ENCODE measurements at regions not wholly inside any gene's neighbourhood (a gene's known extent, or its start where the extent isn't known, plus 50 kb on each side); places are given as distances from the start of the nearest gene placed in this dataset.
"Not testable (repeated sequence)": the region's sequence is repeated elsewhere in the genome, so short reads cannot be mapped to it uniquely, and the experiment has no call there.

- no peak for DNase-seq (ENCODE audit: low read depth, low spot score)
Measured at GRCh38 chr10:9452056-9452455, 1397.6 kb downstream of the GATA3 start.

- not testable (repeated sequence) for DNase-seq (ENCODE audit: low read depth, low spot score)
Measured at GRCh38 chr10:9453871-9454270, 1399.4 kb downstream of the GATA3 start.

- no peak for DNase-seq (ENCODE audit: low read depth, low spot score)
Measured at GRCh38 chr10:9469663-9470205, 1415.2 kb downstream of the GATA3 start.

GRCh38 chr10:9470581-9470980 is 1416.1 kb downstream of the GATA3 start:
- no peak for DNase-seq (ENCODE audit: low read depth, low spot score)

- DNase-seq (ENCODE audit: low read depth, low spot score): no peak
Measured at GRCh38 chr10:9501944-9502343, 1447.5 kb downstream of the GATA3 start.

GRCh38 chr10:9504227-9504626 is 1449.7 kb downstream of the GATA3 start:
- no peak for DNase-seq (ENCODE audit: low read depth, low spot score)

GRCh38 chr10:9505546-9505945 is 1451.1 kb downstream of the GATA3 start:
- DNase-seq (ENCODE audit: low read depth, low spot score): no peak

GRCh38 chr10:9508606-9509005 is 1454.1 kb downstream of the GATA3 start:
- peak; percentile 58 for DNase-seq (ENCODE audit: low read depth, low spot score)

- no peak for DNase-seq (ENCODE audit: low read depth, low spot score)
Measured at GRCh38 chr10:9510626-9511025, 1456.1 kb downstream of the GATA3 start.

- peak; percentile 5 for DNase-seq (ENCODE audit: low read depth, low spot score)
Measured at GRCh38 chr10:9515922-9516321, 1461.4 kb downstream of the GATA3 start.

- DNase-seq (ENCODE audit: low read depth, low spot score): no peak
Measured at GRCh38 chr10:9535744-9536143, 1481.3 kb downstream of the GATA3 start.

- DNase-seq (ENCODE audit: low read depth, low spot score): peak; percentile 34
Measured at GRCh38 chr10:9545073-9545472, 1472.6 kb upstream of the CELF2 start.

- DNase-seq (ENCODE audit: low read depth, low spot score): peak; percentile 38
Measured at GRCh38 chr10:9547936-9548904, 1469.5 kb upstream of the CELF2 start.

GRCh38 chr10:9550810-9551209 is 1466.9 kb upstream of the CELF2 start:
- peak; percentile 3 for DNase-seq (ENCODE audit: low read depth, low spot score)

- no peak for DNase-seq (ENCODE audit: low read depth, low spot score)
Measured at GRCh38 chr10:9554321-9554720, 1463.4 kb upstream of the CELF2 start.

- no peak for DNase-seq (ENCODE audit: low read depth, low spot score)
Measured at GRCh38 chr10:9560976-9561375, 1456.7 kb upstream of the CELF2 start.

- DNase-seq (ENCODE audit: low read depth, low spot score): no peak
Measured at GRCh38 chr10:9561821-9562505, 1455.7 kb upstream of the CELF2 start.

GRCh38 chr10:9577746-9578145 is 1439.9 kb upstream of the CELF2 start:
- no peak for DNase-seq (ENCODE audit: low read depth, low spot score)

- DNase-seq (ENCODE audit: low read depth, low spot score): no peak
Measured at GRCh38 chr10:9579110-9579705, 1438.5 kb upstream of the CELF2 start.

- DNase-seq (ENCODE audit: low read depth, low spot score): not testable (repeated sequence)
Measured at GRCh38 chr10:9582803-9583202, 1434.9 kb upstream of the CELF2 start.

- DNase-seq (ENCODE audit: low read depth, low spot score): peak; percentile 59
Measured at GRCh38 chr10:9596368-9596920, 1421.2 kb upstream of the CELF2 start.

GRCh38 chr10:9602998-9603397 is 1414.7 kb upstream of the CELF2 start:
- no peak for DNase-seq (ENCODE audit: low read depth, low spot score)
